NB4 (cell line): ENCODE measurements at regions not wholly inside any gene's neighbourhood (a gene's known extent, or its start where the extent isn't known, plus 50 kb on each side); places are given as distances from the start of the nearest gene placed in this dataset.

ENCODE experiments used
- MYC ChIP-seq: IDR thresholded peaks from 2 replicates; pipeline ENCODE4 v1.6.1; 2011; ENCODE audit warnings: low read depth, low read length
- POLR2A ChIP-seq: IDR thresholded peaks from 2 replicates; pipeline ENCODE4 v1.6.1; 2011; ENCODE audit warnings: mild to moderate bottlenecking; ENCODE audit not compliant: insufficient read length; ENCODE audit errors: extremely low read depth
- TF ChIP-seq, protein P1 (sequence below): IDR thresholded peaks from one replicate; pipeline ENCODE4 v1.5.1; 2012; ENCODE audit warnings: low read depth, low read length

DNA sequence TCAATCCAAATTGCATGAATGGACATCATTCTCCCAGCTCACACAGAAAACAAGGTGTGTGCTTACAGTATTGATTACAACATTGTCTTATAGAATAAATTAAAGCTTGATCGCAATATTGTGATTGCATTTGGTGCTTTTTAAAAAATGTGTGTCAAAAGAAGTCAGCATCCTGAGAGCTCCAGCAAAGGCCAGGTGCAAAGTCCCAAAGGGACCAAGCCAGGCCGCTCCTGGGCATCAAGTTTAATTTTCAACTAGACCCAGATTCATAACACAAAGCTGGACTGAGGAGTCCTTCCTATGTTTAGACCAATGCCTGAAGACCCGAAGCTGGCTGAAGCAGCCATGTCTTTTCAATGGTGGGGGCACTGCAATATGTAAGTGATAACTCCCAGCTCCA, 295.6 kb downstream of the IRX2 start:
- TF ChIP-seq, protein P1, sequence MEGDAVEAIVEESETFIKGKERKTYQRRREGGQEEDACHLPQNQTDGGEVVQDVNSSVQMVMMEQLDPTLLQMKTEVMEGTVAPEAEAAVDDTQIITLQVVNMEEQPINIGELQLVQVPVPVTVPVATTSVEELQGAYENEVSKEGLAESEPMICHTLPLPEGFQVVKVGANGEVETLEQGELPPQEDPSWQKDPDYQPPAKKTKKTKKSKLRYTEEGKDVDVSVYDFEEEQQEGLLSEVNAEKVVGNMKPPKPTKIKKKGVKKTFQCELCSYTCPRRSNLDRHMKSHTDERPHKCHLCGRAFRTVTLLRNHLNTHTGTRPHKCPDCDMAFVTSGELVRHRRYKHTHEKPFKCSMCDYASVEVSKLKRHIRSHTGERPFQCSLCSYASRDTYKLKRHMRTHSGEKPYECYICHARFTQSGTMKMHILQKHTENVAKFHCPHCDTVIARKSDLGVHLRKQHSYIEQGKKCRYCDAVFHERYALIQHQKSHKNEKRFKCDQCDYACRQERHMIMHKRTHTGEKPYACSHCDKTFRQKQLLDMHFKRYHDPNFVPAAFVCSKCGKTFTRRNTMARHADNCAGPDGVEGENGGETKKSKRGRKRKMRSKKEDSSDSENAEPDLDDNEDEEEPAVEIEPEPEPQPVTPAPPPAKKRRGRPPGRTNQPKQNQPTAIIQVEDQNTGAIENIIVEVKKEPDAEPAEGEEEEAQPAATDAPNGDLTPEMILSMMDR, result no peak
- TF ChIP-seq MYC (no peak), POLR2A (no peak)
